ENCODE measurements at regions not wholly inside any gene's neighbourhood (a gene's known extent, or its start where the extent isn't known, plus 50 kb on each side); places are given as distances from the start of the nearest gene placed in this dataset.
"Not testable (repeated sequence)": the region's sequence is repeated elsewhere in the genome, so short reads cannot be mapped to it uniquely, and the experiment has no call there.

DNA sequence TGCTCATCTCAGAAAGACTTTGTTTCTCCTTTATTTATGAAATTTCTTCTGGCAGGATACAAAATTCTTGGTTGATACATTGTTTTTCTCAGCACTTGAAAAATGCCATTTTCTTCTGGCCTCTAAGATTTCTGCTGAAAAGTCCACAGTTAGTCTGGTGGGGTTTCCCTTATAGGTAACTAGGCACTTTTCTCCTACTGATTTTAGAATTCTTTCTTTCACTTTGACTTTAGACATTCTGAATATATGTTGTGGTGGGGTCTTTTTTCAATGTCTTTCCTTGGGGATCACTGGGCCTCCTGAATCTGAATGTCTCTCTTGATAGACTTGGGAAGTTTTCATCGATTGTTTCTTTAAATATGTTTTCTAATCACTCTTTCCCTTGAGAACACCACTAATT lies 79.6 kb downstream of the CETN3 start:
- Histone ChIP-seq H3K79me1 (ENCODE audit: low read depth, low read length) (no peaks in the 10 kb centered on the region), H3K36me3 (replicated peaks in 1 of 2; ENCODE audit: control insufficient read depth in 2 of 2, insufficient read depth in 2 of 2, low read length in 2 of 2) (no peaks in the 10 kb centered on the region), H3K4ac (ENCODE audit: low read length) (no peak overlapping the region), H3K4me3 (ENCODE audit: low read length in 2 of 2) (no peak overlapping the region), H2BK120ac (ENCODE audit: low read depth, low read length) (no peak overlapping the region), H2AFZ (ENCODE audit: low read length) (no peak overlapping the region), H2BK12ac (ENCODE audit: low read length) (no peak overlapping the region), H3K4me1 (ENCODE audit: control insufficient read depth in 2 of 2, insufficient read depth in 1 of 2, low read depth in 1 of 2, low read length in 2 of 2) (no peaks in the 10 kb centered on the region), H2AK5ac (ENCODE audit: low read depth, low read length) (no peak overlapping the region), H4K8ac (ENCODE audit: low read depth, low read length) (no peak overlapping the region), H3K18ac (ENCODE audit: low read length) (no peak overlapping the region), H3K27ac (replicated peaks; ENCODE audit: low read length) (no peak overlapping the region), H3K9ac (ENCODE audit: low read depth, low read length, poor library complexity) (no peak overlapping the region), H3K23ac (ENCODE audit: low read depth, low read length, poor library complexity) (no peak overlapping the region), H3K14ac (ENCODE audit: low read length) (no peak overlapping the region), H2BK5ac (ENCODE audit: low read length) (no peak overlapping the region), H3K27me3 (ENCODE audit: control insufficient read depth in 3 of 3, insufficient read depth in 3 of 3, low read depth in 1 of 3, low read length in 3 of 3) (peaks cover 0 to 4% (median 0%) of the 10 kb centered on the region in 3 experiments), H4K91ac (ENCODE audit: low read depth, low read length, poor library complexity) (no peak overlapping the region), H3K9me3 (replicated peaks in 1 of 2; ENCODE audit: control insufficient read depth in 2 of 2, insufficient read depth in 1 of 2, low read depth in 1 of 2, low read length in 2 of 2) (no peaks in the 10 kb centered on the region), H2BK15ac (ENCODE audit: low read length) (no peak overlapping the region), H3K4me2 (ENCODE audit: insufficient read depth, low read length, poor library complexity, severe bottlenecking) (no peak overlapping the region)
- no peak for DNase-seq (ENCODE audit: low spot score)
- WGBS, 2 donors (ENCODE audit: extremely low coverage in 2 of 2, insufficient read length in 2 of 2, insufficient replicate concordance in 1 of 2): no CpG with 5 or more reads among the region's 1 CpG

DNA sequence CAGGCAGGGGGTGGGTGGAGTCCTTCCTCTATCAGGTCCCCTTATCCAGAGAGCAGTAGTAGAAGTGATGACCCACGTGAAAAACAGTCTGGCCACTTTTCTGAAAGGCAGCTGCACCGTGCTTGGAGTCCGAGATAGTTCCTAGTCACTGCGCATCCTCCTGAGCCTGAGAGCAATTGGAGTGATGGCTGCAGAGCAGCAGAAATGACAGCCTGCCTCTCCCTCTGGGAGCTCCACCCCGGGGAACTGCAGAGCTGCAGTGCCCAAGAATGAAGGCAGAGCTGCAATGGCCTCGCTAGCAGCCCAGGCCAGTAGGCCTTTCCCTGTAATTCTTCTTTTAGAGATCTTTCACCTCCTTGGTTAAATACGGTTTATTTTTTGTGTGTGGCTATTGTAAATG lies 82.6 kb downstream of the CETN3 start:
- Histone ChIP-seq H2BK120ac (ENCODE audit: low read depth, low read length) (no peak overlapping the region), H3K4ac (ENCODE audit: low read length) (no peak overlapping the region), H3K4me3 (ENCODE audit: low read length in 2 of 2) (no peak overlapping the region), H3K36me3 (replicated peaks in 1 of 2; ENCODE audit: control insufficient read depth in 2 of 2, insufficient read depth in 2 of 2, low read length in 2 of 2) (no peaks in the 10 kb centered on the region), H3K27ac (replicated peaks; ENCODE audit: low read length) (no peak overlapping the region), H4K8ac (ENCODE audit: low read depth, low read length) (no peak overlapping the region), H3K4me2 (ENCODE audit: insufficient read depth, low read length, poor library complexity, severe bottlenecking) (no peak overlapping the region), H2BK12ac (ENCODE audit: low read length) (no peak overlapping the region), H3K27me3 (ENCODE audit: control insufficient read depth in 3 of 3, insufficient read depth in 3 of 3, low read depth in 1 of 3, low read length in 3 of 3) (peaks cover 0 to 3% (median 0%) of the 10 kb centered on the region in 3 experiments), H3K4me1 (ENCODE audit: control insufficient read depth in 2 of 2, insufficient read depth in 1 of 2, low read depth in 1 of 2, low read length in 2 of 2) (no peaks in the 10 kb centered on the region), H2BK5ac (ENCODE audit: low read length) (no peak overlapping the region), H3K9me3 (replicated peaks in 1 of 2; ENCODE audit: control insufficient read depth in 2 of 2, insufficient read depth in 1 of 2, low read depth in 1 of 2, low read length in 2 of 2) (no peaks in the 10 kb centered on the region), H3K18ac (ENCODE audit: low read length) (no peak overlapping the region), H3K14ac (ENCODE audit: low read length) (no peak overlapping the region), H3K9ac (ENCODE audit: low read depth, low read length, poor library complexity) (no peak overlapping the region), H2AK5ac (ENCODE audit: low read depth, low read length) (no peak overlapping the region), H3K79me1 (ENCODE audit: low read depth, low read length) (no peaks in the 10 kb centered on the region), H2BK15ac (ENCODE audit: low read length) (no peak overlapping the region), H3K23ac (ENCODE audit: low read depth, low read length, poor library complexity) (no peak overlapping the region), H4K91ac (ENCODE audit: low read depth, low read length, poor library complexity) (no peak overlapping the region), H2AFZ (ENCODE audit: low read length) (no peak overlapping the region)
- no peak for DNase-seq (ENCODE audit: low spot score)
- no CpG with 5 or more reads among the region's 7 CpGs for WGBS, 2 donors (ENCODE audit: extremely low coverage in 2 of 2, insufficient read length in 2 of 2, insufficient replicate concordance in 1 of 2)

DNA sequence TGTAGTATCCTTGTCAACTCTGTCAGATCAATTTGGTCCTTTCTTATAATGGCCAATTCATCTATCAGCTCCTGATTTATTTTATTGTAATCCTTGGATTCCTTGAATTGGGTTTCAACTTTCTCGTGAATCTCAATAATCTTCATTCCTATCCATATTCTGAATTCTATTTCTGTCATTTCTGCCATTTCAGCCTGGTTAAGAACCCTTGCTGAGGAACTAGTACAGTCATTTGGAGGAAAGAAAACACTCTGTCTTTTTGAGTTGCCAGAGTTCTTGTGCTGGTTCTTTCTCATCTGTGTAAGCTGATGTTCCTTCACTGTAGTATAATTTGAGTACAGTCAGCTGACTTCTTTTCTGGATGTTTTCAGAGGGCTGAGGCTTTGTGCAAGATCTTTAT lies 84.5 kb downstream of the CETN3 start:
- Histone ChIP-seq H3K27ac (replicated peaks; ENCODE audit: low read length) (no peak overlapping the region), H3K14ac (ENCODE audit: low read length) (no peak overlapping the region), H3K79me1 (ENCODE audit: low read depth, low read length) (no peaks in the 10 kb centered on the region), H3K36me3 (replicated peaks in 1 of 2; ENCODE audit: control insufficient read depth in 2 of 2, insufficient read depth in 2 of 2, low read length in 2 of 2) (no peaks in the 10 kb centered on the region), H2BK15ac (ENCODE audit: low read length) (no peak overlapping the region), H3K4ac (ENCODE audit: low read length) (no peak overlapping the region), H3K18ac (ENCODE audit: low read length) (no peak overlapping the region), H2AFZ (ENCODE audit: low read length) (no peak overlapping the region), H3K27me3 (ENCODE audit: control insufficient read depth in 3 of 3, insufficient read depth in 3 of 3, low read depth in 1 of 3, low read length in 3 of 3) (no peaks in the 10 kb centered on the region), H4K91ac (ENCODE audit: low read depth, low read length, poor library complexity) (no peak overlapping the region), H3K9ac (ENCODE audit: low read depth, low read length, poor library complexity) (no peak overlapping the region), H3K4me2 (ENCODE audit: insufficient read depth, low read length, poor library complexity, severe bottlenecking) (peak overlapping the region; percentile 11), H4K8ac (ENCODE audit: low read depth, low read length) (no peak overlapping the region), H3K9me3 (replicated peaks in 1 of 2; ENCODE audit: control insufficient read depth in 2 of 2, insufficient read depth in 1 of 2, low read depth in 1 of 2, low read length in 2 of 2) (no peaks in the 10 kb centered on the region), H2BK12ac (ENCODE audit: low read length) (no peak overlapping the region), H2BK5ac (ENCODE audit: low read length) (no peak overlapping the region), H3K4me3 (ENCODE audit: low read length in 2 of 2) (no peak overlapping the region), H2AK5ac (ENCODE audit: low read depth, low read length) (no peak overlapping the region), H3K23ac (ENCODE audit: low read depth, low read length, poor library complexity) (no peak overlapping the region), H2BK120ac (ENCODE audit: low read depth, low read length) (no peak overlapping the region), H3K4me1 (ENCODE audit: control insufficient read depth in 2 of 2, insufficient read depth in 1 of 2, low read depth in 1 of 2, low read length in 2 of 2) (no peaks in the 10 kb centered on the region)
- no CpG with 5 or more reads among the region's 1 CpG for WGBS, 2 donors (ENCODE audit: extremely low coverage in 2 of 2, insufficient read length in 2 of 2, insufficient replicate concordance in 1 of 2)
- DNase-seq (ENCODE audit: low spot score): no peak

DNA sequence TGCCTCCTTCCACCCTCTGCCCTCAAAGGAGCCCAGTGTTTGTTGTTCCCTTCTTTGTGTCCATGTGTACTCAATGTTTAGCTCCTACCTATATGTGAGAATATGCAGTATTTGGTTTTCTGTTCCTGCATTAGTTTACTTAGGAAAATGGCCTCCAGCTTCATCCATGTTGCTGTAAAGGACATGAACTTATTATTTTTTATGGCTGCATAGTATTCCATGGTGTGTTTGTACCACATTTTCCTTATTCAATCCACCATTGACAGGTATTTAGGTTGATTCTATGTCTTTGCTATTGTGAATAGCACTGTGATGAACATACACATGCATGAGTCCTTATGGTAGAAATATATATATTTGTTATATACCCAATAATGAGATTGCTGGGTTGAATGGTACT lies 89.2 kb downstream of the CETN3 start:
- not testable (repeated sequence) for H4K91ac ChIP-seq (ENCODE audit: low read depth, low read length, poor library complexity); H3K18ac ChIP-seq (ENCODE audit: low read length); H2BK120ac ChIP-seq (ENCODE audit: low read depth, low read length); H3K27me3 ChIP-seq (ENCODE audit: control insufficient read depth in 3 of 3, insufficient read depth in 3 of 3, low read depth in 1 of 3, low read length in 3 of 3); H3K4me1 ChIP-seq (ENCODE audit: control insufficient read depth in 2 of 2, insufficient read depth in 1 of 2, low read depth in 1 of 2, low read length in 2 of 2); H3K14ac ChIP-seq (ENCODE audit: low read length); H3K36me3 ChIP-seq (replicated peaks in 1 of 2; ENCODE audit: control insufficient read depth in 2 of 2, insufficient read depth in 2 of 2, low read length in 2 of 2); H3K23ac ChIP-seq (ENCODE audit: low read depth, low read length, poor library complexity); H3K4ac ChIP-seq (ENCODE audit: low read length); H3K4me3 ChIP-seq (ENCODE audit: low read length in 2 of 2); H3K9ac ChIP-seq (ENCODE audit: low read depth, low read length, poor library complexity); H4K8ac ChIP-seq (ENCODE audit: low read depth, low read length); DNase-seq (ENCODE audit: low spot score); H2AK5ac ChIP-seq (ENCODE audit: low read depth, low read length); H3K4me2 ChIP-seq (ENCODE audit: insufficient read depth, low read length, poor library complexity, severe bottlenecking); H3K79me1 ChIP-seq (ENCODE audit: low read depth, low read length); H2BK15ac ChIP-seq (ENCODE audit: low read length); H3K27ac ChIP-seq (replicated peaks; ENCODE audit: low read length); H2BK5ac ChIP-seq (ENCODE audit: low read length); H2AFZ ChIP-seq (ENCODE audit: low read length); H2BK12ac ChIP-seq (ENCODE audit: low read length); H3K9me3 ChIP-seq (replicated peaks in 1 of 2; ENCODE audit: control insufficient read depth in 2 of 2, insufficient read depth in 1 of 2, low read depth in 1 of 2, low read length in 2 of 2)

Measured in neuronal stem cell (in vitro differentiated cells).